Islet of Langerhans (tissue), 1 donor: ENCODE measurements at regions not wholly inside any gene's neighbourhood (a gene's known extent, or its start where the extent isn't known, plus 50 kb on each side); places are given as distances from the start of the nearest gene placed in this dataset.

ENCODE experiments used
- FAIRE-seq: peaks from one replicate; lab custom pipeline; 2011; peaks lifted over from hg19 to GRCh38; lab: Jason Lieb, UNC

- FAIRE-seq = no peak
Observed at GRCh38 chr11:103530257-103530656, 421.0 kb downstream of the DYNC2H1 start.

DNA sequence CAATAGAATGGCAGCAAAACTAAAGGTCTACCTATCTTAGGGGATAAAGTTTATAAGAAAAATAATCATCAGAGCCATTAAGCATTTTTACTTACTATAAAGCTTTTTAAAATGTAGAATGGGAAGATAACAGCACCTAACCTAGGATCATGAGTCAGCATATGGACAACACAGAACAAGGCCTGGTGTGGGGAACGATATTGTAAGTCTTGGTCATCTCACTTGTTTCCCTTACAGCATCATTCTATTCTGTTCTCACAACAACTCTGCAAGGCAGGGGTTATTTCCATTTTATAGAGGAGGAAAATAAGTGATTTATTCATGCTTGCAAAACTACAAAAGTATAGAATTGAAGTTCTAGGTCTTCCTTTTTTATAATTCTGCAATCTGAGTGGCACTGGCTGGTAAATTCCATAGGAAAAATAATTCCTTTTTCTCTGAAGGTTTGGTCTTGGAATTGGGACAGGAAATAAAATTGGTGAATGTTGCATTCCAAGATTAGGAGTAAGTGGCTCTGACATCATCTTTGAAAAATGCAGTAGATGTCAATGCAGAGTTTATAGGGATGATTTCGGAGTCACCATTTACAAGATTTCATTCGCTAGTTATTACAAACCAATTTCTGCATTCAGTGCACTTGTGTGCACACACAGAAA is 423.0 kb downstream of the DYNC2H1 start:
- no peak for FAIRE-seq

- no peak for FAIRE-seq
Observed at GRCh38 chr11:103534191-103534590, 425.0 kb downstream of the DYNC2H1 start.

DNA sequence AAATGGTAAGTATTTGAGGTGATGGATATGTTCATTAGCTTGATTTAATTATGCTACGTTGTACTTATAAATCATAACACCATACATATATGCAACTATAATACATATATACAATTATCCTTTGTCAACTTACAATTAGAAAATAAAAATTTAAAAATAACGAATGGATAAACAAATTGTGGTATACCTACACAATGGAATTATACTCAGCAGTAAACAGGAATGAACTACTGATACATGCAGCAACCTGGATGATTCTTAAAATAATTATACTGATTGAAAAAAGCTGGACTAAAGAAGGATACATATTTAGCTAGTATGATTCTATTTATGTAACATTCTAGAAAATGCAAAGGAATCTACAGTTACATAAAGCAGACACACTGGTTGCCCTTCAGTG is 425.7 kb downstream of the DYNC2H1 start:
- FAIRE-seq = no peak

DNA sequence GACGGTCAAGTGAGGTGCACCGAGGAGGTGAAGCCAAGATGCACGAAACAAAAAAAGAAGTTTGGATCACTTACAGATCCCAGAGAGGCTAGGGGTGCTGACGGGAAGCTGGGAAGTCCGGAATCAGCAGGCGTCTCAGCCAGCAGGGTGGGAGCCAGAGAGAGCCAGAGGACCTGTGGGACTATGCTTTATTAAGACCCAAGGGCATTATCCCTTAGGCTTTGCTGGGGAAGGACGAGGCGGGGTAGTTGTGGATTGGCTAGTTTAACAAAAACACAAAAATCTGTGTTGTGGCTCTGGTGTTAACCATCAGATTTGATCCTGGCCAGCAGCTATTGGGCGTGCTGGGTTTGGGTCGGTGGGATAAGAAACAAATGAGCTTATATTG is 427.1 kb downstream of the DYNC2H1 start:
- FAIRE-seq = no peak

- FAIRE-seq = no peak
Observed at GRCh38 chr11:103537904-103538502, 428.8 kb downstream of the DYNC2H1 start.

DNA sequence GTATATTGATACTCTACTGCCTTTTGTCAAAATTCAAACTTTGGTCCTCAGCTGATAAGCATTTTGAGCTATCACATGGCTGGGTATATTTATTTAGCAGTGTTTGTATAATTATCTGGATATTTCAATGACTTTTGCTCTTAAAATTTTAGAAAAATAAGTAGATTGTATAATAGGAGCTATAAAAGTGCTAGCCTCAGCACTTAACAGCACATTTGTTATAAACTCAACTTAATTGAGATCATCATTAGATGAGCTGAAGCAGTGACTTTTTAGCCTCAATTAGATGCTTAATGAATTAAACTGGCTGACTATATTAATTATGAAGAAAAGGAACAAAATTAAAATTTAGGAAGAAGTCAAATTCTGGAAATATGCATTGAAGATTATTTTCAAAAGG is 429.9 kb downstream of the DYNC2H1 start:
- no peak for FAIRE-seq

GRCh38 chr11:103541186-103541795 is 432.1 kb downstream of the DYNC2H1 start:
- no peak for FAIRE-seq

- no peak for FAIRE-seq
Observed at GRCh38 chr11:103542851-103543250, 433.6 kb downstream of the DYNC2H1 start.

GRCh38 chr11:103543456-103543855 is 434.2 kb downstream of the DYNC2H1 start:
- no peak for FAIRE-seq

GRCh38 chr11:103544874-103545273 is 435.6 kb downstream of the DYNC2H1 start:
- no peak for FAIRE-seq

GRCh38 chr11:103545551-103545950 is 436.3 kb downstream of the DYNC2H1 start:
- no peak for FAIRE-seq

GRCh38 chr11:103546236-103546635 is 437.0 kb downstream of the DYNC2H1 start:
- FAIRE-seq = no peak

GRCh38 chr11:103547024-103547423 is 437.8 kb downstream of the DYNC2H1 start:
- FAIRE-seq = no peak

DNA sequence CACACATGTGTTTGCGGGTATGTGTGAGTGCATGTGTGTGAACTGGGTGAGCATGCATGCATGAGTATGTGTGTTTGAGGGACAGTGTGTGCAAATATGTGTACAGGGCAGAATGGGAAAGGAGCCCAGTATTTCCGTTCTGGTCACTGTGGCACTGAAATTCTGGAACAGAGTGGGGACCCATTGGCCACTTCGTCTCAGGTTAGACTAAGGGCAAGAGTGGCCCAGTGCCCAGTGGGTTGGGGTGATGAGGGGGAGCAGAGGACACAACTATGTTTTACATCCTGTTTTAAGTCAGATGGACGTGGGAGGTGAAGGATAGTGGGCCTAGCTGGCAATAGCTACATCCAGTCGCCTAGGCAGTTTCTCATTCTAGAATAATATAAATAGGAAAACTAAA is 438.5 kb downstream of the DYNC2H1 start:
- no peak for FAIRE-seq

DNA sequence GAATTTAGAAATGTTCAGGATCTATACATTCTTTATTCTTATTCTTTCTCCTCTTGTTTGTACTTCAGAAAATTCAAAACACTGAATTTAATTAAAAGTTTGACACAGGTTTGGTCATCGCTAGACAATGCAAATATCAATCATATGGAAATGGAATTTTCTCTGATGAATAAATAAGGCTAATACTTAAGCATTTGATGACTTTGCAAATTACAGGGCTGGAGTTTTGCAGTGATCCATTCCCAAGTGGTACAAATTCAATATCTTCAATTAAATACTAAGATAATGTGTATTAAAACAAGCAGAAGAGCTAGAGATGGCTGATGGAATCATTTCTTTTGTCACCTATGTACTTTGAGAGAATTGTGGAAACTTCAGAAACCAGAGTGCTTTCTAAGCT is 439.6 kb downstream of the DYNC2H1 start:
- FAIRE-seq = no peak

GRCh38 chr11:103550811-103551210 is 441.6 kb downstream of the DYNC2H1 start:
- FAIRE-seq = no peak

DNA sequence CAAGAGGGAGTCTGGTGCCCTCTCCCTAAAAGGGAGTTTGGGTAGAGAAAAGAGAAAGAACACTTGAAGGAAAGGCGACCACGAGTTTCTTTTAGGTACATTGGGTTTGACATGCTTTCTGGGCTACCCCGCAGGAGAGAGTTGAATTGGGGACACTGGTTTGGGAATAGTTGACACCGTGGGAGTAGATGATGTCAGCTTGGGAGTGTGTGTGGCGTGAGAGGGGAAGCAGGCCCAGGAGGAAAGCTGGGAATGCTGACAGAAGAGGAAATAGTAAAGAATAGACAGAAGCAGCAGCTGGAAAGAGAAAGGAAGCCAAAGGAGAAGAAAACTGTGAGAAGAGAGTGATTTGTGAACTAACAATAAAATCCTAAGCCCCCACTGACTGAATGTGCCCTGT is 442.9 kb downstream of the DYNC2H1 start:
- no peak for FAIRE-seq

GRCh38 chr11:103556171-103556570 is 446.9 kb downstream of the DYNC2H1 start:
- FAIRE-seq = no peak

DNA sequence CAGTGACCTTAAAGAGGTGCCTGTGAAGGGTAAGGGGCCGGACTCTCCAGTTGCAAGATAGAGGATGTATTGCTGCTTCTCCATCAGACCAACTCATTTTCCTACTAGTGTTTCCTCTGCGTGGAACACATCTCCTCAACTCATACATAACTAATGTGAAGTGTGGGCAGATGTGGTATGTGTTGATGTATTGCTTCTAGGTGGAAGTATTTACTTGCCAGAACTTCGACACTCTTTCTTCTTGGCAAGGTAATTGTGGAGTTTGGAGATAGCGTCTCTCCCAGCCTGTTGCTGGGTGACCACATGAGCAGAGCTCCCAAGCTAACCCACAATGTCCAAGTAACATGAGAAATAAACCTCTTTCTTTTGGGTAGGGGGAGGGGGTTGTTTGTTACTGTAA is 456.9 kb downstream of the DYNC2H1 start:
- no peak for FAIRE-seq

- no peak for FAIRE-seq
Observed at GRCh38 chr11:103581760-103582159, 454.7 kb upstream of the DDI1 start.

DNA sequence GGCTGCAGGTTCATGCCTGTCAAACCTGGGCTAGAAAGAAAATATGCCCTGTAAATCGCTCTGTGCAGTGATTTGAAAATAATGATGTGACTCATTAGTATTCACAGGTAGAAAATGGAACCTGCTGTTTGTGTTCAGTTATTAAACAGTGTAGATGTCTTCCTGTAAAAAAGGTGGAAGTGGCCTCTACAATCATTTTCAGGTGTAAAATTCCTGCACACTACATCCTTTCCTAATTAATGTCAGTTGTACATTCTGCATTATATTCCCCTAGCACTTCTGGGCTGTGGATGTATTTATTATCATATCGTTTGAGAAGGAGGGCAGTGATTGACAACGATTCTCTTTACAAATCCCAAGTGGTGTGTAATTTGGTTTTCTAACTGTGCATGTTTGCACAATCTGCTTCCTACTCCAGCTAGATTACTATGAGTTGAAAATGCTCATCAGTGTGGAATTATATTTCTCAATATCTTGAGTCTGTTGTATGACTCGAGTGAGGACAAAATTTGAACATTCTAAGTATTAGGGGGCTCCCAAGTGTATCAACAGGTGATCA is 454.0 kb upstream of the DDI1 start:
- no peak for FAIRE-seq

- no peak for FAIRE-seq
Observed at GRCh38 chr11:103584021-103584420, 452.4 kb upstream of the DDI1 start.

DNA sequence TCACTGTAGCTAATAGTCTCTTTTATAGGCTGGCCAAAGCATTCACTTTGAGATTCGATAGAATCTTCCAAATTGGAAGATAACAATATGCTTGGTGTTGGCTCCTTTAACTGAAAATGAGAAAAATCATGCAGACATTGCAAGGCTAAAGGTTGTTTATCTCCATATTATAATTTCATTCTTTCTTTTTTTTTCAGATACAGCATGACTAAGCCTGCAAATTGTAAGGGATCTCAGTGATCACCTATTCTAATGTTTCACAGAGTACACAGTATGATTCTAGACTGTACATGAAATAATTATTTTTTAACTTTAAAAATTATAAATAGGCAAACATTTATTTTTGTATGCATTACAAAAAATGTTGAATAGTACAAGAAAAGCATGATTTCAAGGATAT is 451.7 kb upstream of the DDI1 start:
- FAIRE-seq = no peak
